Spleen (tissue), 7 donors: ENCODE measurements at regions not wholly inside any gene's neighbourhood (a gene's known extent, or its start where the extent isn't known, plus 50 kb on each side); places are given as distances from the start of the nearest gene placed in this dataset.

ENCODE experiments used
- POLR2A ChIP-seq, 3 donors: fragments of 450-650 bp; IDR thresholded peaks; one replicate each; pipeline ENCODE4 v1.5.1; 2017; ENCODE audit warnings: antibody characterized with exemption in 3 of 3, mild to moderate bottlenecking in 1 of 3
- POLR2AphosphoS5 ChIP-seq, 3 donors: sonication (generic); formaldehyde crosslinking; IDR thresholded peaks; one replicate each; pipeline ENCODE4 v1.5.1; 2017; ENCODE audit warnings: antibody characterized with exemption in 3 of 3
- TF ChIP-seq, protein P1 (sequence below), 11 experiments: fragments of 200-600 bp in 7 of 11; fragments of 450-650 bp in 4 of 11; sonication (generic) in 4 of 11; IDR thresholded peaks in 8 of 11; conservative IDR thresholded peaks in 3 of 11; 1 replicate in 7 of 11; 2 replicates in 4 of 11; pipeline versions ENCODE4 v1.4.0 to v1.8.0; 2016 to 2021; ENCODE audit warnings: antibody characterized with exemption in 11 of 11, inconsistent platforms in 4 of 11, mild to moderate bottlenecking in 1 of 11
- donor health status: DM: no; HTN: no; CAD: no; lungs with moderate emphysema.
- donor health status: DM: no; HTN: no; CAD: no.
- donor health status: DM: no; HTN: no; CAD: no.

DNA sequence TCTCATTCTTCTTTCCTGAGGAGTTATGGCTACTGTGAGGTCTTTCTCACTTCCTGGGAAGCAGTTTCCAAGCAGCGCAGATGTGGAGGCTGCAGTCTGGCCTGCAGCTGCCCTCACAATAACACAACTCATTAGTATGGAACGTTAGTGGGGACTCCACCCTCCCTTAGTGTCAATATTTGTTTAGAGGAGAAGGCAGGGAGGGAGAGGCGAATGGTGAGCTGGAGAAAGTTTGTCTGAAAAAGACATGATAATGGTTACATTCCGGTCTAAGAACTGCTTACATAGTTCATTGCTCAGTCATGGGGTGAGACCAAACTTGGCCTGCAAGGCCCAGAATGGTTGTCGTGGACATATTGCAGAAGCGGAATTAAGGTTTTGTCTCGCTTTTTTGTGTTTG, 170.2 kb downstream of the HS3ST3B1 start:
- TF ChIP-seq, protein P1, sequence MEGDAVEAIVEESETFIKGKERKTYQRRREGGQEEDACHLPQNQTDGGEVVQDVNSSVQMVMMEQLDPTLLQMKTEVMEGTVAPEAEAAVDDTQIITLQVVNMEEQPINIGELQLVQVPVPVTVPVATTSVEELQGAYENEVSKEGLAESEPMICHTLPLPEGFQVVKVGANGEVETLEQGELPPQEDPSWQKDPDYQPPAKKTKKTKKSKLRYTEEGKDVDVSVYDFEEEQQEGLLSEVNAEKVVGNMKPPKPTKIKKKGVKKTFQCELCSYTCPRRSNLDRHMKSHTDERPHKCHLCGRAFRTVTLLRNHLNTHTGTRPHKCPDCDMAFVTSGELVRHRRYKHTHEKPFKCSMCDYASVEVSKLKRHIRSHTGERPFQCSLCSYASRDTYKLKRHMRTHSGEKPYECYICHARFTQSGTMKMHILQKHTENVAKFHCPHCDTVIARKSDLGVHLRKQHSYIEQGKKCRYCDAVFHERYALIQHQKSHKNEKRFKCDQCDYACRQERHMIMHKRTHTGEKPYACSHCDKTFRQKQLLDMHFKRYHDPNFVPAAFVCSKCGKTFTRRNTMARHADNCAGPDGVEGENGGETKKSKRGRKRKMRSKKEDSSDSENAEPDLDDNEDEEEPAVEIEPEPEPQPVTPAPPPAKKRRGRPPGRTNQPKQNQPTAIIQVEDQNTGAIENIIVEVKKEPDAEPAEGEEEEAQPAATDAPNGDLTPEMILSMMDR (IDR thresholded peaks at IDR 0.05 in 8 of 11, conservative IDR thresholded peaks at IDR 0.05 in 3 of 11): no peak
- no peak for TF ChIP-seq POLR2AphosphoS5 (IDR thresholded peaks at IDR 0.05)
- no peak for TF ChIP-seq POLR2A (IDR thresholded peaks at IDR 0.05)
